MG63 (cell line): ENCODE measurements at regions not wholly inside any gene's neighbourhood (a gene's known extent, or its start where the extent isn't known, plus 50 kb on each side); places are given as distances from the start of the nearest gene placed in this dataset.

Experiments used
- DNase-seq: peaks from one replicate; pipeline ENCODE4 v3.0.0-alpha.2; 2020
- H3K27me3 ChIP-seq: fragments of 250-450 bp; sonication (Bioruptor Pico); 2 replicates; pipeline ENCODE4 v1.5.1; 2020; ENCODE audit warnings: mild to moderate bottlenecking, moderate library complexity
- H3K36me3 ChIP-seq: fragments of 250-450 bp; sonication (Bioruptor Pico); 2 replicates; pipeline ENCODE4 v1.5.1; 2020; ENCODE audit warnings: mild to moderate bottlenecking, moderate library complexity
- H3K4me3 ChIP-seq: fragments of 250-450 bp; sonication (Bioruptor Pico); 2 replicates; pipeline ENCODE4 v1.5.1; 2020; ENCODE audit warnings: mild to moderate bottlenecking, moderate library complexity
- H3K9me3 ChIP-seq: fragments of 250-450 bp; sonication (Bioruptor Pico); 2 replicates; pipeline ENCODE4 v1.5.1; 2020; ENCODE audit warnings: mild to moderate bottlenecking, moderate library complexity

DNA sequence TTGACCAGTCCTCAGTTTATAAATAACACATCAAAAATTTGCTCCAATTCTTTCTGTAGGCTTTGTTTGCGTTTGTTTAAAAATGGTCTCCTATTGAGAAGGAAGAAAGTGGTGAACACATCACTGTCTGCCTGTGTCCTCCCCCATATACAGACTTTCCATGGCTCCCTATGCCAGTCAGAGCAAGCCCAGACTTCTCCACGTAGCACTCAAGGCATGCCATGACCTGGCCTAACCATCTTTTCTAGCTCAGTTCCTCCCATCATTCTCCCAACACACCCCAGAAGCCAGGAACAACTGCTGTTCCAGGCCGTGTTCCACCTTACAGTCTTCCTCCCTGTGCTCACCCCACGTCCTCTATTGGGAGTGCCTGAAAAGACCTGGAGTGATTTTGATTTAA, 129.6 kb upstream of the ZNF618 start:
- Histone ChIP-seq H3K36me3 (no peaks in the 10 kb centered on the region), H3K27me3 (peaks cover 9% of the 10 kb centered on the region), H3K4me3 (no peak overlapping the region), H3K9me3 (no peaks in the 10 kb centered on the region; the same call in 1 of the 2 replicates)
- DNase-seq = no peak

DNA sequence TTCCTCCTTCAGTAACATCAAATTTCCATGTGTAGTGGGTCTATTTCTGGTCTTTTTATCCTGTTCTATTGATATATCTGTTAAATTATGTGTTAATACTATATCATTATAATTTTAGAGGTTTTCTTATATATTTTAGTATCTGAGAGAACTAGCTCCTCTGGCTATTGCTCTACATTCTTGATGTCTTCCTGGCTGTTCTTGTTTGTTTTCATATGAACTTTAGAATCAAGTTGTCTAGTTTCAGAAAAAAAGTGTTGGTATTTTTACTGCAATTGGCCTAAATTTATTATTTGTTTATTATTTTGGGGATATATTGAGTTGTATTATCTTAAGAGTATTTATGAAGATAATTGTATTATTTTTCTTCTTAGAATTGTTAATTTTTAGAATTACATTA, 128.0 kb upstream of the ZNF618 start:
- no peak for DNase-seq
- Histone ChIP-seq H3K4me3 (no peak overlapping the region), H3K9me3 (no peaks in the 10 kb centered on the region; the same call in 1 of the 2 replicates), H3K27me3 (peaks cover 18% of the 10 kb centered on the region), H3K36me3 (no peaks in the 10 kb centered on the region)

DNA sequence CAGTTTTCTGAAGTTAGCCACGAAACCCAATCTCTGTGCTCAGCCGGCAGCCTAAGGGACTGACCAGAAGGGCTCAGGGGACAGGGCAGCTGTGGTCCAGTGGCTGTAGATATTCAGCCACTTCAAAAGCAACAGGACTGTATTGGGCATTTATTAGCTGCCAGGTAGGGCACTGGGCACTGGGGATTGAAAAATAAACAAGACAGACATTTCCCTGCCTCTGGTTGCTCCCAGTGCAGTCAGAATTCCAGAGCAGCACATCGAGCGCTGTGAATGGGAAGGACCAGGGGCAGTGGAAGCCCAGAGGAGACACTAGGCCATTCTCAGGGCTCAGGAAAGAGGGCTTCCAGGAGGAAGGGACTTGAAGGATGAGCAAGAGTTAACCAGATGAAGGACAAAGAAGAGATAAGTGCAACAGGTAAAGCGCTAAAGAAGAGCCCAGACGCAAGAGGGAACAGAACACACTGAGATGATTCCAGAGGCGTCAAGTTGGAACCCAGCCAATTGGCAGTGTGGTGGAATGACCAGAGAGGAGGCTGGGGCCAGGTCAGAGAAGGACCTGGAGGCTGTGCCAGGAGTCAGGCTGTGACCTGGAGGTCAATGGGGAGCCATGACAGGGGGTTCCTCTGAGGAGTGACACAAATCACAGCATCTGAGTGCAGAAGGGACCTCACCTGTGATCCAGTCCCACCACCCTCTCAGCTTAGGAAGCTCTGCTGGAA, 122.5 kb upstream of the ZNF618 start:
- peaks cover 20% of the 10 kb centered on the region for H3K27me3 ChIP-seq
- no peak overlapping the region for H3K4me3 ChIP-seq
- no peak for DNase-seq

DNA sequence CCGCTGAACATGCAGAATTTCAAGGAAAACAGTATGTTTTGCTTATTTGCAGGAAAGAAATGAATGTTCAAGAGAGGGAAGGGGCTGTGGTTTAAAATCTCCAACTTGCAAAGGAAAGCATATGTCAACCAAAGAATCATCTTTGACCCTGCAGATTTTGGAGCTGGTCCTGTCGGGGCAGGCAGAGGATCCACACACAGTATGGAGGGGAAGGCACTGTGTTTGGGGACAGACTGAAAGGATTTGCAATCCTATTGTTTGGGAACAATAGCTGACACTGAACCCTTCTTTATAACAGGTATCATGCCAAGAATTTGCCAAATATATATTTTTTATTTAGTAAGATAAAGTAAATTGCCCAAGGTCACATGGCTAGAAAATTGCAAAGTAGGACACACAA, 121.4 kb upstream of the ZNF618 start:
- Histone ChIP-seq H3K27me3 (peaks cover 20% of the 10 kb centered on the region), H3K9me3 (0 out of 2 replicates have a peak, but pooled peaks cover under 1% of the 10 kb centered on the region), H3K36me3 (no peaks in the 10 kb centered on the region), H3K4me3 (no peak overlapping the region)
- DNase-seq = no peak

More for the DNA sequence above, 122.5 kb upstream of the ZNF618 start:
- H3K9me3 ChIP-seq = no peaks in the 10 kb centered on the region
- no peaks in the 10 kb centered on the region for H3K36me3 ChIP-seq

DNA sequence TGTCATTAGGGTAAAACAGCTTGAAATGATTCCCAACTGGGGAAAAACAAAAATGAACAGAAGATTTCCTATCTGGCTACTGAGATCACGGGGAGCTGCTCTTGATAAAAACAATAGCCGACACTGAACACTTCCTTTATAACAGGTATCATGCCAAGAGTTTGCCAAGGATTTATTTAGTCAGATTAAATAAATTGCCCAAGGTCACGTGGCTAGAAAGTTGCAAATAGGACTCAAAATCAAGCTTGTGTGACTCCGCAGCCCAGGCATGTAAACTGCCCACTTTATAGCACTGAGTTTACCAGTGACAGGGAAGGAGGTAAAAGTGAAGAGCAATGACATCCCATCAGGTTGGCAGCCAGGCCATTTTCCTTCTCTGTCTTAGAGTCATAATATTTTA, 120.7 kb upstream of the ZNF618 start:
- peaks cover 20% of the 10 kb centered on the region for H3K27me3 ChIP-seq
- H3K9me3 ChIP-seq = peaks cover 4% of the 10 kb centered on the region
- H3K36me3 ChIP-seq = no peaks in the 10 kb centered on the region
- no peak overlapping the region for H3K4me3 ChIP-seq
- no peak for DNase-seq

DNA sequence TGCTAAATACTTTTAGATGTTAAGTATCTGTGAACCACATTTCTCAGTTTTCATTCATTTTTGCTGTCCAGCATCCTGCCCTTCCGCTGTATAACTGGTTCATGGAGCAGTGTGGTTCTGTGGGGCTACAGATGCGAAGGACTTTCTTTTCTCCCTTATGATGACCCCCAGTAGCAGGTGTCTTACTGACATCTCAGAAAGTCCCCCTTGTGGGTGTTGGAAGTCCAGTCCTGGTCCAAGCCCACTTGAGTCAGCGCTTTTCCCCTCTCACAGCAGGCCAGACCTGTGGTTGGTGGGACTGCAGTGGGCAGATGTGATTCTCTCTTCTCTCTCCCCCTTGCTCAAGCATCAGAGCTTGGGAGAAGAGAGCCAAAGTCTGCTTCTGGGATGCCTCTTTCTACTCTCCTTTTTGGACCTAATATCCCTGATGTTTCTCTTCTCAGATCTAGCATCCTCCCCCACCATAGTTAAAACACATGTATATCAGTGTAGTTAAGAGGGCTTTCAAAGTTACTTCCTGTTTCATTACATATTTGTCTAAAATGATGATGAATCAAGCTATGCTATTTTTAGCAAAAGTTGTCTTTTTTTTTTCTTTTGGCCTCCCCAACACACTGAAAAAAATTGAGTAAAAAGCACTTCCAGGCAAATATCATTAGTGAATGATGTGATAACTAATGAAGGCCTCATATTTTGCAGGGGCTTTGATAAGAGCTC, 119.5 kb upstream of the ZNF618 start:
- peaks cover 18% of the 10 kb centered on the region for H3K27me3 ChIP-seq
- H3K4me3 ChIP-seq = no peak overlapping the region
- H3K36me3 ChIP-seq = no peaks in the 10 kb centered on the region
- H3K9me3 ChIP-seq = peaks cover 4% of the 10 kb centered on the region
- no peak for DNase-seq

DNA sequence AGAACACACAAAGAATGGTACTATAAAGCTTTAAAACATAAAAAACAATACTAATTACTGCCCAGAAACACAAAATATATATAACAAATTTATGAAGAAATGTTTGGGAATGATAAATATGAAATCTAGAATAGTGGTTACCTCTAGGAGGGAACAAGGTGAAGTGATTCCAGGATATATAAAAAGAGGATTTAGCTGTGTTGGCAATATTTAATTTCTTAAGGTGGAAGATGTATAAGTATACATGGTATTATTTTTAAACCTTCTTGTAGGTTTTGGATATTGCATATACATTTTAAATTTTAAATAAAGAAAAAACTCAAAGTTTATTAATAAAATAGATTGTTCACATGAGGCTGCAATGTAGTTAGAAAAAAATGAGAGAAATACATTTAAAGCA, 112.7 kb upstream of the ZNF618 start:
- no peak for DNase-seq
- H3K36me3 ChIP-seq = no peaks in the 10 kb centered on the region
- no peak overlapping the region for H3K4me3 ChIP-seq
- peaks cover 4% of the 10 kb centered on the region for H3K9me3 ChIP-seq
- peaks cover 13% of the 10 kb centered on the region for H3K27me3 ChIP-seq

DNA sequence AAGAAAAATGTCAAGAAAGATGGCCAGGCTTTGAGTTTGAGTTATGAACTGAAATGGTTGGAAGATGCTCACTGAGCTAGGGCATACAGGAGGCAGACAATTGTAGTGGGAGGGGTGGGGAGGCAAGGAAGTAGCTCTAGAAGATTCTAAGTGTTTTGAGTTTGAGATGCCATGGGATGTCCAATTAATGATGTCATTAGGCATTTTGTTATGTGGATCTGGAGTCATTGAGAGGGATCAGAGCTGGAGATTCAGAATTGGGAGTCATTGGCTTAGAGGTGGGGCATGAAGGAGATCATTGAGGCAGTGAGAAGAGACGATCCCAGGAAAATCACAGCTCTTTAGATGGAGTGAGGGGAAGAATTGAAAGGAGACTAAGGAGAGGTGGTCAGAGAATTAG, 111.5 kb upstream of the ZNF618 start:
- H3K27me3 ChIP-seq = peaks cover 13% of the 10 kb centered on the region
- DNase-seq = no peak
- no peak overlapping the region for H3K4me3 ChIP-seq
- no peaks in the 10 kb centered on the region for H3K36me3 ChIP-seq
- H3K9me3 ChIP-seq = peaks cover 4% of the 10 kb centered on the region

DNA sequence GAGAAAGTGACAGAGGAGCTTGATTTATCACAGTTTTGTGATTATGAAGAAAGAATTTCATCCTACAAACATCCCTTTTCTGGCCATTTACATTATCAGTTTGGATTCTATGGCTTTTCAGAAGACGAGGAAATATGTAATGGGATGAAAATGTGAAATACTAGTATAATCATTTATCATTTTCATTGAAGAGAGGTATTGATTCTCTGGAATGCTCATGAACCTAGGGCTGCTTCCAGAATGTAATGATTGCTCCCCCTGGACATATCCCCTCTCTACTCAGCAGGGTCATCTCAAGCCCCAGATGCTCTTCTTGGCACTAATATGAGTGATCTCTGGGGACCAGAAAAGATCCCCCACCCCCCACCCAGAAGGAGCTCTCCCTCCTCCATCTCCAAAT, 106.7 kb upstream of the ZNF618 start:
- no peaks in the 10 kb centered on the region for H3K36me3 ChIP-seq
- 0 out of 2 replicates have a peak, but pooled peaks cover 1% of the 10 kb centered on the region for H3K9me3 ChIP-seq
- H3K4me3 ChIP-seq = no peak overlapping the region
- DNase-seq = no peak
- no peaks in the 10 kb centered on the region for H3K27me3 ChIP-seq

DNA sequence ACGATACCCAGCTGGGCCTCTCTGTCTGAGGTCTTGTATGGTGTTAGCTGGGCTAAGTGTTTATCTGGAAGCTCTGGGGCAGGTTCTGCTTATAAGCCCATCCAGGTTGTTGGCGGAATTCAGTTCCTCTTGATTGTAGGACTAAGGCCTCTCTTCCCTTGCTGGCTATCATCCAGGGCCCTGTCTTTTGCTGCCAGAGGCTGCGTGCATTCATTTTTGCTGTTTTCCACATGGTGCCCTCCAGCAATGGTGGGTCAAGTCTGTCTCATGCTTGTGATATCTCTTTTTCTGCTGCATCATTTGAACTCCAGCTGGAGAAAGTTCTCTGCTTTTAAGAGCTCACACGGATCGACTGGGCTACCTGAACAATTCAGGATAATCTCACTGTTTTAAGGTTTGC, 105.7 kb upstream of the ZNF618 start:
- Histone ChIP-seq H3K9me3 (0 out of 2 replicates have a peak, but pooled peaks cover 2% of the 10 kb centered on the region), H3K27me3 (no peaks in the 10 kb centered on the region), H3K36me3 (no peaks in the 10 kb centered on the region), H3K4me3 (no peak overlapping the region)
- peak; percentile 35 for DNase-seq

DNA sequence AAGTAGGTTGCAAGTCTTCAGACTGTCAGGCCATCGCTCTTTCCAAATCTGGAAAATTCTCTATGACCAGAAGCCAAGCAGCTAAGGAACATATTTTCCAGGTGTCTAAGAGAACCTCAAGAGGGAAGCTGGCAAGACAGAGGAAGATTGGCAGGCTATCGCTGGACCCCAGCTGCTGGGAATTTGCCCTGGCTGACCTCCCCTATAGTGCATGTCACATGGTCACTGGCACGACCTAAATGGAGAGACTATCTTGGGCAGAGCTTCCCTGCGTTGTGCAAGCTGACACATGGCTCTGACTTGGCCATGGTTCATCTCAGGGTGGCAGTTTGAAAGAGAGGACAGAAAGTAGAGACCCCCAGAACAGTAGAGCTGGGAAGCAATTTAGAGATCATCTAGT, 104.9 kb upstream of the ZNF618 start:
- Histone ChIP-seq H3K27me3 (no peaks in the 10 kb centered on the region), H3K4me3 (no peak overlapping the region), H3K36me3 (no peaks in the 10 kb centered on the region), H3K9me3 (0 out of 2 replicates have a peak, but pooled peaks cover 2% of the 10 kb centered on the region)
- no peak for DNase-seq

DNA sequence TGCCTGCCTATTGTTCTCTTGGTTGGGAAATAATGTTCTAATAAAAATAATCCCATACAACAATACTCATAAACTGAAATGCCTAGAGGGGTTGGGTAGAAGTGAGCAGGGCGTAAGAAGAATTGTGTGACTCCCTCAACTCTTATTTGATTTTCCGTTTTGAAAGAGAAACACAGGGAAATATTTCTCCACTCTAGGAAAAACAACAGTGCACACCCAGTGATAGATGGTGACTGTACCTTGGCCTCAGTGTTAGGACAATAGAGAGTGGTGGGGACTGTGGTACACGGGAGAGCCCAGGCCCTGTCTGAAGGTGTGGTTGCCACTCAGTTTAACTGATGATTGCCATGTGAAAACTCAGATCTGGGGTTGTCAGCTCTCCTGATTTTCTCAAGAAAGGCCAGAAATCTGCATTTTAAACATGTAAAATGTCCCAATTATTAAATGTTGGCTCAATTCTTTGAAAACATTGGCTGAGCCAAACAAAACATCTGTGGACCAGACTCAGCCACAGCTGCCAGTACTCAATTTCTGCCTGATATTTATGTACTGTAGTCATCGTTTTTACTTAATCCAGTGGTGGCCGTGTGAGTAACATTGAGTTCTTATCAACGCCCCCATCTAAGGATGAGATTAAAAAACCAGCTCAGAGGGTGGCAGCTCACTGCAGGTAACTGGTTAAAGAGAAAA, 103.8 kb upstream of the ZNF618 start:
- Histone ChIP-seq H3K9me3 (0 out of 2 replicates have a peak, but pooled peaks cover 2% of the 10 kb centered on the region), H3K27me3 (no peaks in the 10 kb centered on the region)

DNA sequence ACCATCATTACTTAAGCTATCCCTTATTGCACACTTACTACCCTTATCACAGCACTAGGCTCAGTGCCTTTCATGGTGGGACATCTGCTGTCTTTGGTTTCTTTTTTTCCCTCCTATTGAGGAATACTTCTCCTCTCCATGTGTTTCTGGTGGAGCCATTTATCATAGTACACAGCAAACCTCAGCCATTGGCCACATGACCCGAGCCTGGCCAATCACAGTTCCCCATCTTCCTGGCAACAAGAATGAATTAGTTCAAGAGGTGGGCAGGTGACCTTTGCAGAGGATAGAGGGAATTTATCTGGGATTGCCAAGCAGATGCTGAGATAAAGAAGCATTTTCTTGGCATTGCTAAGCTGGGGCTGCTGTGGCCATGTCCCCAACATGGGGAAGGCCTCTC, 101.1 kb upstream of the ZNF618 start:
- DNase-seq = no peak
- Histone ChIP-seq H3K9me3 (0 out of 2 replicates have a peak, but pooled peaks cover 2% of the 10 kb centered on the region), H3K36me3 (no peaks in the 10 kb centered on the region), H3K4me3 (no peak overlapping the region), H3K27me3 (no peaks in the 10 kb centered on the region)

More for the DNA sequence above, 103.8 kb upstream of the ZNF618 start:
- DNase-seq = peak; percentile 46
- Histone ChIP-seq H3K4me3 (no peak overlapping the region), H3K36me3 (no peaks in the 10 kb centered on the region)

DNA sequence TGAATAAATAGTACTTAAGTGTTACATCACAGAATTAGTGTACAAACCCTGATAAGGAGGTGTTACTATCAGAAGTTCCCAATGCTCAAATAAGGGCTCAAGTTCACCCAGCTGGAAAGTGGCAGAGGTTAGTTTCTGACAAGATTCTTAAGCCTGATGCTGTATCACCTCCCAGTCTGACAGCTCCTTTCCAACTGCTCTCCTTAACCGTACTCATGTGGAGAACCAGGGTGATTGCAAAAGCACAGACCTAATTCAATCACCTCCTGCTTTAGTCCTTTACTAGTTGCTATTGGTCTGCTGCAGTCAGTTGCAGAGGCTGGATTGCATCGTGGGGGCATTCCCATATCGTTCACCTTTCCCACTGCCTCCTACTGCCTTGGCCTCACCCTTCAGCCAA, 100.4 kb upstream of the ZNF618 start:
- 0 out of 2 replicates have a peak, but pooled peaks cover 2% of the 10 kb centered on the region for H3K9me3 ChIP-seq
- no peaks in the 10 kb centered on the region for H3K27me3 ChIP-seq
- H3K4me3 ChIP-seq = no peak overlapping the region
- no peak for DNase-seq
- no peaks in the 10 kb centered on the region for H3K36me3 ChIP-seq

DNA sequence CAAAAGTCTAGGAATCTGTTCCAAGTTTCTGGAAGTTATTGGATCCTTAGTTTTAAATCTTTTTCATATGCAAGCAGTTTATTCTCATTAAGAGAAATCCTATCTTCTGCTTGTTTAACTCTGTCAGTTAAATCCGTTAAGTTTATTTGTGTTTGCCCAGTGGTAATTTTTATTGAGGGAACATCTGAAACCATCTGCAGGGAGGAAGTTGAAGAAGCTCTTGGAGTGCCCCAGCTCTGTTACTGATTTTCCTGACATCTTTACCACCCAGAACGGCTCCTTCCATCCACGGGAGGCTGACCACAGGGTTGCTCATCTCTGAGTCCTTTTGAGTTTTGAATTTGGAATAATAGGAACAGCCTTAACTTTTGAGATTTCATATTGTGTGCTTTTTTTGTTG, 99.9 kb upstream of the ZNF618 start:
- Histone ChIP-seq H3K36me3 (no peaks in the 10 kb centered on the region), H3K9me3 (0 out of 2 replicates have a peak, but pooled peaks cover 2% of the 10 kb centered on the region), H3K4me3 (no peak overlapping the region), H3K27me3 (no peaks in the 10 kb centered on the region)
- no peak for DNase-seq

DNA sequence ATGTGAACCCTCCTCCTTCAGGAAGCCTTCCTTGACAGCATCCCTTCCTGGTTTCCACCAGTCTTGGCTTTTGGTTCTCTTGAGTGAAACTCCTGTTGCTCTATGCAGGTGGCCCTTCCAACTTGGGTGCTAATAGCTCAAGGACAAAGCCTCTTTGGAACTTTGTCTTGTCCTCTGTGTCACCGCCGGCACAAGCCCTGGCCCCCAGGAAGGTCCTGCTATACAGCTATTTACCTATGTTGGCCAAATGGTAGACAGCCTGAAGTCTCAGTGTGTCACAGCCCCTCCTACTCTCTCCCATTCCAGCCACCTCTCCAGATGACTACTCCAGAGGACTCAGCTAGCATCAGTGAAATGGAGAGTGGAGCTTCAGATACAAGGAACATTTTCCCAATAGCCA, 94.7 kb upstream of the ZNF618 start:
- no peaks in the 10 kb centered on the region for H3K27me3 ChIP-seq
- H3K36me3 ChIP-seq = no peaks in the 10 kb centered on the region
- no peak for DNase-seq
- no peaks in the 10 kb centered on the region for H3K9me3 ChIP-seq
- H3K4me3 ChIP-seq = no peak overlapping the region

DNA sequence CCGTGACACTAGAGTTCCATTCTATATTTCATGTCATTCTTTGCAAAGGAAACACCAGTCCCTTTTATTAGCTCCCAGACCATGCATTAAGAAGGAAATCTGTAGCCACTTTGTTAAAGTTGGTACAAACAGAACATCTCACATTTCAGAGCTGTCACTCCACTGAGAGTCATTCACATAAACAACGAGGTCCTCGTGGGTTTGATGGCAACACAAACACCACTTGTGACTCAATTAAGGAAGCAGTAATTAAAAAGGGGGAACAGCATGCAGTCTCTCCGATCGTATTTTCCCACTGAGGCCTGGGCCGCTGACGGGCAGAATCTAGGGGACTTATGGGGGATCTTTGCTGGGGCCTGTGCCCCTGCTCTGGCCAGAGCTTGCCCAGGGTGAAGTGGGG, 94.2 kb upstream of the ZNF618 start:
- no peak for DNase-seq
- H3K9me3 ChIP-seq = no peaks in the 10 kb centered on the region
- H3K4me3 ChIP-seq = no peak overlapping the region
- no peaks in the 10 kb centered on the region for H3K36me3 ChIP-seq
- no peaks in the 10 kb centered on the region for H3K27me3 ChIP-seq
